K562 (cell line): ENCODE measurements at regions not wholly inside any gene's neighbourhood (a gene's known extent, or its start where the extent isn't known, plus 50 kb on each side); places are given as distances from the start of the nearest gene placed in this dataset.

Source experiments
- ATAC-seq: fragments of 200-7000 bp; cut with Tn5 transposase; 3 replicates; pipeline ENCODE4 v1.9.1; 2020; ENCODE audit warnings: moderate library complexity
- BruUV-seq: library from RNA; stranded (reverse); fragments of 400-500 nt; replicated peaks from 2 replicates; lab custom pipeline; 2021; lab: Mats Ljungman, UMichigan
- CTCF ChIA-PET: fragments of 300-600 bp; formaldehyde crosslinking; extraction: SDS; loops from one replicate; lab custom pipeline; 2021; ENCODE audit warnings: low intra/inter-chr PET ratio; lab: Yijun Ruan, JAX
- POLR2A ChIA-PET: fragments of 300-600, 350-650 bp; sonication (Branson Sonifier 250); formaldehyde crosslinking; extraction: SDS; loops from one replicate; lab custom pipeline; 2021; ENCODE audit warnings: antibody characterized with exemption, inconsistent platforms; lab: Yijun Ruan, JAX
- DNase-seq, 4 experiments: peaks; one replicate each; pipeline versions ENCODE4 v3.0.0 to v3.0.0-alpha.2; 2011 to 2018; ENCODE audit warnings: low spot score in 3 of 4, mixed read lengths in 3 of 4; ENCODE audit errors: extremely low read depth in 1 of 4
- FAIRE-seq: peaks from 2 replicates; lab custom pipeline; 2011; peaks lifted over from hg19 to GRCh38; lab: Jason Lieb, UNC
- H2AFZ ChIP-seq: 2 replicates; pipeline ENCODE4 v1.6.0; 2011; ENCODE audit warnings: low read depth, low read length, control low read depth, inconsistent platforms
- H3K27ac ChIP-seq: fragments of 200-600 bp; 3 replicates; pipeline ENCODE4 v1.8.0; 2011; ENCODE audit warnings: low read depth, mild to moderate bottlenecking, control low read depth, inconsistent platforms, low read length, moderate library complexity, mixed read lengths; ENCODE audit errors: extremely low read depth
- H3K27me3 ChIP-seq, 2 experiments: fragments of 300-600 bp in 1 of 2; 2 replicates in 1 of 2; 3 replicates in 1 of 2; pipeline versions ENCODE4 v1.6.0 to v1.8.0; 2011; ENCODE audit warnings: inconsistent platforms in 2 of 2, low read length in 2 of 2, mild to moderate bottlenecking in 1 of 2, mixed read lengths in 1 of 2, moderate library complexity in 1 of 2; ENCODE audit not compliant: control insufficient read depth in 2 of 2, insufficient read depth in 2 of 2
- H3K36me3 ChIP-seq: fragments of 300-600 bp; 3 replicates; pipeline ENCODE4 v1.8.0; 2011; ENCODE audit warnings: mild to moderate bottlenecking, low read length, inconsistent platforms; ENCODE audit not compliant: control insufficient read depth, insufficient read depth
- H3K4me1 ChIP-seq, 2 experiments: fragments of 200-600 bp in 1 of 2; replicated peaks in 1 of 2; 2 replicates in 1 of 2; 3 replicates in 1 of 2; pipeline versions ENCODE4 v1.5.1 to v1.8.0; 2011; ENCODE audit warnings: inconsistent platforms in 2 of 2, low read length in 2 of 2, mild to moderate bottlenecking in 1 of 2, mixed read lengths in 1 of 2, moderate library complexity in 1 of 2; ENCODE audit not compliant: control insufficient read depth in 2 of 2, insufficient read depth in 2 of 2
- H3K4me2 ChIP-seq: 2 replicates; pipeline ENCODE4 v1.6.1; 2011; ENCODE audit warnings: low read length, control low read depth, inconsistent platforms, mixed read lengths; ENCODE audit not compliant: insufficient read depth
- H3K4me3 ChIP-seq: fragments of 200-600 bp; sonication (generic), shearing (Covaris generic); 2 replicates; pipeline ENCODE4 v1.5.1; 2016; ENCODE audit warnings: control low read depth, inconsistent platforms
- H3K79me2 ChIP-seq: fragments of 200-600 bp; 3 replicates; pipeline ENCODE4 v1.8.0; 2011; ENCODE audit warnings: low read length, inconsistent platforms; ENCODE audit not compliant: control insufficient read depth, insufficient read depth
- H3K9ac ChIP-seq, 2 experiments: 2 replicates each; pipeline versions ENCODE4 v1.6.0 to v1.6.1; 2011; ENCODE audit warnings: low read depth in 2 of 2, low read length in 2 of 2, control low read depth in 1 of 2, inconsistent platforms in 1 of 2, mild to moderate bottlenecking in 1 of 2, mixed read lengths in 1 of 2; ENCODE audit not compliant: insufficient read depth in 1 of 2
- H3K9me1 ChIP-seq: one replicate; pipeline ENCODE4 v1.6.0; 2011; ENCODE audit warnings: inconsistent platforms, mild to moderate bottlenecking, low read length, moderate library complexity; ENCODE audit not compliant: control insufficient read depth, insufficient read depth
- H3K9me3 ChIP-seq: replicated peaks from 2 replicates; pipeline ENCODE4 v1.5.1; 2011; ENCODE audit warnings: low read depth, low read length, inconsistent platforms; ENCODE audit not compliant: control insufficient read depth, insufficient read depth
- H4K20me1 ChIP-seq: replicated peaks from 2 replicates; pipeline ENCODE4 v1.6.1; 2011; ENCODE audit warnings: low read length, inconsistent platforms, mixed read lengths; ENCODE audit not compliant: control insufficient read depth, insufficient read depth
- BRD4 ChIP-seq: fragments of 200-600 bp; sonication (generic); IDR thresholded peaks from 2 replicates; pipeline ENCODE4 v1.6.1; 2017; ENCODE audit warnings: inconsistent platforms
- ELK1 ChIP-seq: sonication (generic); formaldehyde crosslinking; IDR thresholded peaks from 2 replicates; pipeline ENCODE4 v1.8.1; 2022; ENCODE audit warnings: missing genetic modification reagents
- FOSL1 ChIP-seq: fragments of 200-800 bp; sonication (Bioruptor generic); conservative IDR thresholded peaks from 2 replicates; pipeline ENCODE4 v1.6.1; 2016; ENCODE audit warnings: missing genetic modification characterization, missing compliant biosample characterization
- HMGN3 ChIP-seq: IDR thresholded peaks from 2 replicates; pipeline ENCODE4 v1.6.1; 2011; ENCODE audit warnings: borderline replicate concordance, low read depth, mild to moderate bottlenecking, mixed read lengths, low read length; ENCODE audit not compliant: insufficient read length; ENCODE audit errors: extremely low read depth
- HNRNPUL1 ChIP-seq: fragments of 200-400 bp; formaldehyde crosslinking; IDR thresholded peaks from 2 replicates; pipeline ENCODE4 v1.6.1; 2017; ENCODE audit warnings: low read length
- KDM5B ChIP-seq: fragments of 200-600 bp; sonication (generic); IDR thresholded peaks from 2 replicates; pipeline ENCODE4 v1.6.1; 2012; ENCODE audit warnings: low read depth, mild to moderate bottlenecking, moderate library complexity, low read length, control low read depth, inconsistent platforms; ENCODE audit not compliant: insufficient replicate concordance
- KLF6 ChIP-seq: fragments of 250-450 bp; sonication (Bioruptor Pico); IDR thresholded peaks from 2 replicates; pipeline ENCODE4 v1.4.0; 2020; ENCODE audit warnings: mild to moderate bottlenecking, moderate library complexity, borderline replicate concordance
- MCM3 ChIP-seq: fragments of 450-650 bp; IDR thresholded peaks from 2 replicates; pipeline ENCODE4 v1.6.1; 2016
- MEF2D ChIP-seq: conservative IDR thresholded peaks from 2 replicates; pipeline ENCODE4 v1.6.1; 2016; ENCODE audit warnings: low read depth, missing genetic modification characterization, missing compliant biosample characterization
- NELFE ChIP-seq: IDR thresholded peaks from 2 replicates; pipeline ENCODE4 v1.6.1; 2011; ENCODE audit warnings: mild to moderate bottlenecking; ENCODE audit not compliant: insufficient read depth, insufficient read length
- PHB ChIP-seq: fragments of 250-450 bp; sonication (Bioruptor Pico); IDR thresholded peaks from 2 replicates; pipeline ENCODE4 v1.5.0; 2021
- PYGO2 ChIP-seq: fragments of 450-650 bp; IDR thresholded peaks from 2 replicates; pipeline ENCODE4 v1.6.1; 2016; ENCODE audit warnings: mild to moderate bottlenecking, missing genetic modification characterization, moderate library complexity, missing compliant biosample characterization
- ZFP91 ChIP-seq: sonication (generic); formaldehyde crosslinking; IDR thresholded peaks from 2 replicates; pipeline ENCODE4 v1.8.0; 2022; ENCODE audit warnings: mild to moderate bottlenecking, missing genetic modification reagents
- ZNF124 ChIP-seq: sonication (generic); formaldehyde crosslinking; IDR thresholded peaks from 2 replicates; pipeline ENCODE4 v1.8.1; 2022; ENCODE audit warnings: missing genetic modification reagents
- ZNF449 ChIP-seq: fragments of 250-450 bp; sonication (Bioruptor Pico); IDR thresholded peaks from 2 replicates; pipeline ENCODE4 v1.8.0; 2022; ENCODE audit warnings: moderate library complexity, mild to moderate bottlenecking, inconsistent platforms
- WGBS: fragments of 100-300 bp; shearing (Covaris generic); methylation state at CpG from one replicate; pipeline ENCODE4 v1.1.6; 2016; ENCODE audit warnings: low coverage, mixed read lengths; ENCODE audit not compliant: insufficient coverage; ENCODE audit errors: missing lambda C conversion rate; 5-methylcytosine and 5-hydroxymethylcytosine counted together
- in situ Hi-C: fragments of 300-500 bp; cut with MboI; formaldehyde crosslinking; loops from 4 replicates; pipeline ENCODE4 v1.15.0; 2018; ENCODE audit warnings: inconsistent platforms, mixed read lengths
- intact Hi-C: fragments of 100-400 bp; cut with micrococcal nuclease; formaldehyde crosslinking; loops from 2 replicates; pipeline ENCODE4 v1.14.2; 2022
- TF ChIP-seq, protein P1 (sequence below): fragments of 200-400 bp; formaldehyde crosslinking; IDR thresholded peaks from 2 replicates; pipeline ENCODE4 v1.6.1; 2017; ENCODE audit warnings: mild to moderate bottlenecking, low read depth, low read length, moderate library complexity

GRCh38 chr4:127559981-127560380 lies 72.8 kb upstream of the INTU start:
- no peaks in the 10 kb centered on the region for H3K9me3 ChIP-seq
- ChIA-PET POLR2A (interaction anchor here (0.6 kb wide), 1 partner anchor 254 kb away, joined by 3 read pairs; no protein-coding TSS in a partner anchor), CTCF (no interaction called here)
- H2AFZ ChIP-seq = no peak overlapping the region
- 5% methylated on average over 7 of the region's 7 CpGs for WGBS
- in situ Hi-C loops (no loop called here), intact Hi-C loops (no loop called here)
- DNase-seq = no peak
- no peaks in the 10 kb centered on the region for H3K9me1 ChIP-seq
- no peaks in the 10 kb centered on the region for H3K79me2 ChIP-seq
- H3K9ac ChIP-seq = no peak overlapping the region
- no peak overlapping the region for H3K4me2 ChIP-seq
- ATAC-seq = no peak
- no peaks in the 10 kb centered on the region for H3K4me1 ChIP-seq
- TF ChIP-seq FOSL1 (tag) (no peak), NELFE (no peak), BRD4 (no peak), PHB (CRISPR knock-in tag) (no peak), HNRNPUL1 (no peak), ZNF124 (no peak), PYGO2 (tag) (no peak), HMGN3 (no peak), ELK1 (no peak), MEF2D (tag) (no peak), KLF6 (no peak), MCM3 (no peak), ZNF449 (CRISPR knock-in tag) (no peak), ZFP91 (CRISPR knock-in tag) (no peak), KDM5B (no peak)
- TF ChIP-seq, protein P1, sequence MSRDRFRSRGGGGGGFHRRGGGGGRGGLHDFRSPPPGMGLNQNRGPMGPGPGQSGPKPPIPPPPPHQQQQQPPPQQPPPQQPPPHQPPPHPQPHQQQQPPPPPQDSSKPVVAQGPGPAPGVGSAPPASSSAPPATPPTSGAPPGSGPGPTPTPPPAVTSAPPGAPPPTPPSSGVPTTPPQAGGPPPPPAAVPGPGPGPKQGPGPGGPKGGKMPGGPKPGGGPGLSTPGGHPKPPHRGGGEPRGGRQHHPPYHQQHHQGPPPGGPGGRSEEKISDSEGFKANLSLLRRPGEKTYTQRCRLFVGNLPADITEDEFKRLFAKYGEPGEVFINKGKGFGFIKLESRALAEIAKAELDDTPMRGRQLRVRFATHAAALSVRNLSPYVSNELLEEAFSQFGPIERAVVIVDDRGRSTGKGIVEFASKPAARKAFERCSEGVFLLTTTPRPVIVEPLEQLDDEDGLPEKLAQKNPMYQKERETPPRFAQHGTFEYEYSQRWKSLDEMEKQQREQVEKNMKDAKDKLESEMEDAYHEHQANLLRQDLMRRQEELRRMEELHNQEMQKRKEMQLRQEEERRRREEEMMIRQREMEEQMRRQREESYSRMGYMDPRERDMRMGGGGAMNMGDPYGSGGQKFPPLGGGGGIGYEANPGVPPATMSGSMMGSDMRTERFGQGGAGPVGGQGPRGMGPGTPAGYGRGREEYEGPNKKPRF = no peak
- no peak overlapping the region for H3K27ac ChIP-seq
- no peaks in the 10 kb centered on the region for H3K36me3 ChIP-seq
- no TSS peak for BruUV-seq
- no peaks in the 10 kb centered on the region for H4K20me1 ChIP-seq
- FAIRE-seq = no peak
- H3K27me3 ChIP-seq = peaks cover 0 to under 1% of the 10 kb centered on the region in 2 experiments; a peak in 1 of 5 replicates
- no peak overlapping the region for H3K4me3 ChIP-seq
